HT1080 (cell line): ENCODE measurements at regions not wholly inside any gene's neighbourhood (a gene's known extent, or its start where the extent isn't known, plus 50 kb on each side); places are given as distances from the start of the nearest gene placed in this dataset.
"Not testable (repeated sequence)": the region's sequence is repeated elsewhere in the genome, so short reads cannot be mapped to it uniquely, and the experiment has no call there.

Experiments used
- DNase-seq: peaks from one replicate; pipeline ENCODE4 v3.0.0-alpha.2; 2015; ENCODE audit warnings: low read depth

- DNase-seq: no peak
Measured at GRCh38 chr17:53635444-53635843, 187.3 kb upstream of the KIF2B start.

- no peak for DNase-seq
Measured at GRCh38 chr17:53633856-53634255, 188.9 kb upstream of the KIF2B start.

GRCh38 chr17:53631486-53631885 is 191.2 kb upstream of the KIF2B start:
- DNase-seq: no peak

GRCh38 chr17:53630638-53631037 is 192.1 kb upstream of the KIF2B start:
- DNase-seq: no peak

GRCh38 chr17:53630115-53630514 is 192.6 kb upstream of the KIF2B start:
- no peak for DNase-seq

GRCh38 chr17:53629188-53629587 is 193.5 kb upstream of the KIF2B start:
- DNase-seq: peak; percentile 47

- peak; percentile 74 for DNase-seq
Measured at GRCh38 chr17:53628011-53628410, 194.7 kb upstream of the KIF2B start.

- peak; percentile 85 for DNase-seq
Measured at GRCh38 chr17:53627511-53627910, 195.2 kb upstream of the KIF2B start.

DNA sequence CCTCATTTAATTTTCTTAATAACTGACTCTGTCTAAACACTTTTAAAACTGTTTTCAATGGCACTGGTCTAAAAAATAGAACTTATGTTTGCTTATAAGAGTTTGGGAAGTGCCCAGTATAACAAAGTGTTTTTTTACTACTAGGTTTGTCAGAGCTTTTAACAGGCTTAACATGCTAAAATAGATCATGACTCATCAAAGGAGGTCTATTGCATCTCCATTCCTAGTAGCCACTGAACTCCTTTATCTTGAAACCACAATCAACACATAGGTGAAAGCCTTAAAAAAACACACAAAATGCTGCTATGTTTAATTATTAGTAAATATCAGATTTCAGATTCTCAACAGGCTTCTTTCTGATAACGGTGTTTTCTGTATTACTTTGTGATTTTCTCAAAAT is 196.4 kb upstream of the KIF2B start:
- DNase-seq: peak; percentile 82

DNA sequence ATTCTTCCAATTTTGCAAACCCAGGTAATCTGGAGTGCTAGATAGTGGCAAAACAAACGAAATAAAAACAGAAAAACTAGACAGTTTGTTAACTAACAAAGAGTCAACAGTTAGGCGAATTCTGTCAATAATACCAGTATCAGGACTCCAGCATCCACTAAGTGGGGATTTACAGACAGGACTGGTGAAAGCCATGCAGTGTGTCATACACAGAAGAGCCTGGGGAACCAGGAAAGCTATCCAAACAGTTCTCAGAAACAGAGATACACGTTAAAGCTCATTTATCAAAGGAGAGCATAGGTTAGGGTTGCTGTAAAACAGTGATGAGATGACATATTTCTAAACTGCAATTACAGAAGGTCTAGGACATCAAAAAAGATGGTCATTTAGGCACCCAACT is 203.7 kb upstream of the KIF2B start:
- no peak for DNase-seq

DNA sequence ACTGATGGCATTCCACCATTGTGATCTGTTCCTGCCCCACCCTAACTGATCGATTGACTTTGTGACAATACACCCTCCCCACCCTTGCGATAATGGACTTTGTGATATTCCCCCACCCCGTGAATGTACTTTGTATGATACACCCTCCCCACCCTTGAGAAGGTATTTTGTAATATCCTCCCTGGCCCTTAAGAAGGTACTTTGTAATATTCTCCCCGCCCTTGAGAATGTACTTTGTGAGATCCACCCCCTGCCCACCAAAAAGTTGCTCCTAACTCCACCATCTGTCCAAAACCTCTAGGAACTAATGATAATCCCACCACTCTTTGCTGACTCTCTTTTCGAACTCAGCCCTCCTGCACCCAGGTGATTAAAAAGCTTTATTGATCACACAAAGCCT is 214.5 kb upstream of the KIF2B start:
- DNase-seq: not testable (repeated sequence)

DNA sequence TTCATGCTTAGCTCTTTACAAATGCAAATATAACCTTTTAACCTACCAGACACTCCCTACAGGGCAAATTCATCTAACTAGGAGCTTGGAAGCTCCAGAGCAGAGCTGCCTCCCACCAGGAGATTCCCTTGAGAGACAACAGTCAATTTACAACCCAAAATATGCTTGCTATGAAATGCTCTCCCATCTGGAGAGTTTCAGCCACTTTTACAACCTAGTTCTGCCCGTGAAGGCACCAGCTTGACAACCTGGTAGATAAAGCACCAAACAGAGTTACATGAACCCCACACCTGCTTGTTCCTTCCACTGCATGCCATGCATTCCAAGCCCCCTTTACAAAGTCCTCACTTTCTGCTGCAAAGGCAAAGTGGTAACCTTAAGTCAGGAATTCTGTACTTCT is 215.3 kb upstream of the KIF2B start:
- no peak for DNase-seq

GRCh38 chr17:53588317-53588716 is 234.4 kb upstream of the KIF2B start:
- DNase-seq: no peak

- DNase-seq: no peak
Measured at GRCh38 chr17:53574038-53574437, 248.7 kb upstream of the KIF2B start.

- peak; percentile 23 for DNase-seq
Measured at GRCh38 chr17:53571342-53571741, 251.4 kb upstream of the KIF2B start.

- peak; percentile 2 for DNase-seq
Measured at GRCh38 chr17:53570731-53571130, 252.0 kb upstream of the KIF2B start.

GRCh38 chr17:53560953-53561352 is 261.8 kb upstream of the KIF2B start:
- DNase-seq: no peak

DNA sequence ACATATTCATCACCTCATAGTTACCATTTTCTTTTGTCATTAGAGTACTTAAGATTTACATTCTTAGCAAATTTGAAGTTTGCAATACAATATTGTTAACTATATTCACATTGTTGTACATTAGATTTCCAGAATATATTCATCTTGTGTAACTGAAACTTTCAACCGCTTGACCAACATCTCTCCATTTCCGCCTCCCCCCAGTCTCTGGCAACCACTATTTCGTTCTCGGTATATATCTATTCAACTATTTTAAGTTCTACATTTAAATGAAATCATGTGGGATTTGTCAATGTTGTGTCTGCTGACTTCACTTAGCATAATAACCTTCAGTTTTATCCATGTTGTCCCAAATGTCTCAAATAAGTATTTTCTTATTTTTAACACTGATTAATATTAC is 274.5 kb upstream of the KIF2B start:
- no peak for DNase-seq

GRCh38 chr17:53543472-53543871 is 279.3 kb upstream of the KIF2B start:
- no peak for DNase-seq

DNA sequence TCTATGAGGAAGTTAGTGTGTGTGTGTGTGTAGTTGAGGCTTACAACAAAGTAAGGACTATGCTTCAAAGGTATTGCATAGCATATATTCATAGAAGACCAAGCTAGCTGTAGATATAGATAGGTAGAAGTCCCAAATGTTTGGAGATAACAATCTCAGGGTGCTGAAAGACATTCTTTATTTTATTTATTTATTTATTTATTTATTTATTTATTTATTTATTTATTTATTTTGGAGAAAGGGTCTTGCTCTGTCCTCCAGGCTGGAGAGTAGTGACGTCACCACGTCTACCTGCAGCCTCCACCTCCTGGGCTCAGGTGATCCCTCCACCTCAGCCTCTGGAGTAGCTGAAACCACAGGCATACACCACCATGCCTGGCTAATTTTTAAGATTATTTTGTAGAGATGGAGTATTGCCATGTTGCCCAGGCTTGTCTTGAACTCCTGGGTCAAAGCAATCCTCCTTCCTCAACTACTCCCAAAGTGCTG is 284.6 kb upstream of the KIF2B start:
- DNase-seq: no peak

- no peak for DNase-seq
Measured at GRCh38 chr17:53527473-53527872, 295.3 kb upstream of the KIF2B start.

DNA sequence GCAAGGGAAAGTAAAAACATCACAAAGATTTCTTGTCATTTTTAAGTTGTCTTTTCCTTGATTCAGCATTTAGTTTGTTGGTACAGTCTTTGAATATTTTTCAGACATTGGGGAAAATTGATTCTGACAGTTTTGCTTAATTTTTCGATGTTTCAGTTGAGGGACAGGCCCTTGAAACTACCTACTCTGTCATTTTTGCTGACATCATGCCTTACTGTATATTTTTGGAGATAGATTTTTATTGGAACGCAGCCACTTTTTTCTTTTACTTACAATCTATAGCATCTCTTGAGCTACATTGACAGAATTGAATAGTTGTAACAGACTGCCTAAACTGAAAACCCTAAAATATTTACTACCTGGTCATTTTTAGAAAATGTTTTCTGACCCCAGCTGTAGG is 297.1 kb upstream of the KIF2B start:
- no peak for DNase-seq

DNA sequence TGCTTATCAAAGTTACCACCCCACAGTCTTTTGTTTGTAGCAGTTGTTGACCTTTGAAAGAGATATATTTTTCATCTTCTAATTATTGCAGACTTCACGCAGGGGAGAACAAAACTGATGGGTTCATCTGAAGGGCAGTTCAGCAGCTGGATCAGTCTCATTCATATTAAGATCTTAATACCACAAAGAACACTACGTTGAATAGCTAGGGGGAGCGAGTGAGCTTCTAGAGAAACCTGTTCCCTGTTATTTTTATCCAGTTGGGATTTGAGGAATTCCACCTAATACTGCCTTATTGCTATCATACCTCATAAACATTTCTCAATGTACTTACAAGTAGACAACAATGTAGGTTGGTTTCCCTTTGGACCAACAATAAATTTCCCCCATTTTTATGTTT is 306.1 kb upstream of the KIF2B start:
- DNase-seq: peak; percentile 16

DNA sequence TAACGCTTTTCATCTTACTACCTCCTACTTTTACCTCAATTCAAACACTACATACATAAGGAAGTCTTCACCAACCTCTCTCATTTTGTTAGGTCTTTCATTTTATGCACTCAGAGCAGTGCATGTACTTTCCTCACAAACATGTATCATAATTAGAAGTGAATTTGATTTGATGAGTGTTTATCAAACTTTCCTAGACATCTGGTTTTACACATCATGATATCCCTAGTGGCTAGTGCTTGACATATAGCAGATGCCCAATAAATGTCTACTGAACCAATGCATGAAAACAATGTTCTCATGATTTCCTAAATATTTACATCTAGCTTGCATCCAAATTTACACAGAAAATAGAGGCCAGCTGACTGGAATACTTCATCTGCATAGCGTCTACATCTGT is 323.4 kb upstream of the KIF2B start:
- DNase-seq: no peak
